ENCODE measurements at regions not wholly inside any gene's neighbourhood (a gene's known extent, or its start where the extent isn't known, plus 50 kb on each side); places are given as distances from the start of the nearest gene placed in this dataset.
"Not testable (repeated sequence)": the region's sequence is repeated elsewhere in the genome, so short reads cannot be mapped to it uniquely, and the experiment has no call there.

GRCh38 chr16:88134899-88135682 lies 183.9 kb downstream of the BANP start:
- H4K20me1 ChIP-seq (ENCODE audit: insufficient read depth, low read length); H3K9me2 ChIP-seq (ENCODE audit: low read depth, low read length); H3K9ac ChIP-seq (ENCODE audit: low read length); H3K4me2 ChIP-seq (ENCODE audit: low read length); H3K79me2 ChIP-seq (ENCODE audit: insufficient read depth, low read length); H3F3A ChIP-seq (ENCODE audit: insufficient read depth, low read length); H3K4me3 ChIP-seq (ENCODE audit: low read depth, low read length, poor library complexity, severe bottlenecking); H3K9me3 ChIP-seq (ENCODE audit: low read length); H3K27me3 ChIP-seq (ENCODE audit: insufficient read depth, low read length); H3K36me3 ChIP-seq (ENCODE audit: insufficient read depth, low read length); H3K4me1 ChIP-seq (ENCODE audit: insufficient read depth, low read length, severe bottlenecking); H3K27ac ChIP-seq (ENCODE audit: low read depth, low read length, poor library complexity, severe bottlenecking); H2AFZ ChIP-seq (ENCODE audit: low read length): not testable (repeated sequence)

GRCh38 chr16:88136211-88136713 lies 185.0 kb downstream of the BANP start:
- not testable (repeated sequence) for H3K36me3 ChIP-seq (ENCODE audit: insufficient read depth, low read length); H3F3A ChIP-seq (ENCODE audit: insufficient read depth, low read length); H3K79me2 ChIP-seq (ENCODE audit: insufficient read depth, low read length); H3K4me3 ChIP-seq (ENCODE audit: low read depth, low read length, poor library complexity, severe bottlenecking); H2AFZ ChIP-seq (ENCODE audit: low read length); H3K9ac ChIP-seq (ENCODE audit: low read length); H3K9me3 ChIP-seq (ENCODE audit: low read length); H4K20me1 ChIP-seq (ENCODE audit: insufficient read depth, low read length); H3K27ac ChIP-seq (ENCODE audit: low read depth, low read length, poor library complexity, severe bottlenecking); H3K9me2 ChIP-seq (ENCODE audit: low read depth, low read length); H3K4me2 ChIP-seq (ENCODE audit: low read length); H3K4me1 ChIP-seq (ENCODE audit: insufficient read depth, low read length, severe bottlenecking); H3K27me3 ChIP-seq (ENCODE audit: insufficient read depth, low read length)

- H3K27me3 ChIP-seq (ENCODE audit: insufficient read depth, low read length); H3K9me3 ChIP-seq (ENCODE audit: low read length); H3K9ac ChIP-seq (ENCODE audit: low read length); H3K36me3 ChIP-seq (ENCODE audit: insufficient read depth, low read length); H3K79me2 ChIP-seq (ENCODE audit: insufficient read depth, low read length); H4K20me1 ChIP-seq (ENCODE audit: insufficient read depth, low read length); H3K4me2 ChIP-seq (ENCODE audit: low read length); H3K27ac ChIP-seq (ENCODE audit: low read depth, low read length, poor library complexity, severe bottlenecking); H3K4me3 ChIP-seq (ENCODE audit: low read depth, low read length, poor library complexity, severe bottlenecking); H3K4me1 ChIP-seq (ENCODE audit: insufficient read depth, low read length, severe bottlenecking); H3K9me2 ChIP-seq (ENCODE audit: low read depth, low read length); H3F3A ChIP-seq (ENCODE audit: insufficient read depth, low read length); H2AFZ ChIP-seq (ENCODE audit: low read length): not testable (repeated sequence)
These were observed 185.7 kb downstream of the BANP start for GRCh38 chr16:88136939-88137338.

GRCh38 chr16:88139141-88139540 lies 187.9 kb downstream of the BANP start:
- not testable (repeated sequence) for H3K27ac ChIP-seq (ENCODE audit: low read depth, low read length, poor library complexity, severe bottlenecking); H2AFZ ChIP-seq (ENCODE audit: low read length); H3K9ac ChIP-seq (ENCODE audit: low read length); H3F3A ChIP-seq (ENCODE audit: insufficient read depth, low read length); H3K27me3 ChIP-seq (ENCODE audit: insufficient read depth, low read length); H4K20me1 ChIP-seq (ENCODE audit: insufficient read depth, low read length); H3K9me3 ChIP-seq (ENCODE audit: low read length); H3K4me2 ChIP-seq (ENCODE audit: low read length); H3K79me2 ChIP-seq (ENCODE audit: insufficient read depth, low read length); H3K4me3 ChIP-seq (ENCODE audit: low read depth, low read length, poor library complexity, severe bottlenecking); H3K36me3 ChIP-seq (ENCODE audit: insufficient read depth, low read length); H3K9me2 ChIP-seq (ENCODE audit: low read depth, low read length); H3K4me1 ChIP-seq (ENCODE audit: insufficient read depth, low read length, severe bottlenecking)

GRCh38 chr16:88140195-88140594 lies 189.0 kb downstream of the BANP start:
- not testable (repeated sequence) for H3F3A ChIP-seq (ENCODE audit: insufficient read depth, low read length); H4K20me1 ChIP-seq (ENCODE audit: insufficient read depth, low read length); H3K27ac ChIP-seq (ENCODE audit: low read depth, low read length, poor library complexity, severe bottlenecking); H3K4me1 ChIP-seq (ENCODE audit: insufficient read depth, low read length, severe bottlenecking); H3K27me3 ChIP-seq (ENCODE audit: insufficient read depth, low read length); H3K9me2 ChIP-seq (ENCODE audit: low read depth, low read length); H3K4me3 ChIP-seq (ENCODE audit: low read depth, low read length, poor library complexity, severe bottlenecking); H3K36me3 ChIP-seq (ENCODE audit: insufficient read depth, low read length); H3K4me2 ChIP-seq (ENCODE audit: low read length); H3K79me2 ChIP-seq (ENCODE audit: insufficient read depth, low read length); H3K9me3 ChIP-seq (ENCODE audit: low read length); H2AFZ ChIP-seq (ENCODE audit: low read length); H3K9ac ChIP-seq (ENCODE audit: low read length)

All from OCI-LY1 (cell line).